Endothelial cell of umbilical vein (primary cell): ENCODE measurements at regions not wholly inside any gene's neighbourhood (a gene's known extent, or its start where the extent isn't known, plus 50 kb on each side); places are given as distances from the start of the nearest gene placed in this dataset.

ENCODE experiments used
- BruUV-seq: library from RNA; stranded (reverse); fragments of 400-500 nt; replicated peaks from 2 replicates; lab custom pipeline; 2021; lab: Mats Ljungman, UMichigan
- CTCF ChIA-PET: fragments of 300-600, 350-600 bp; sonication (Branson Sonifier 250); formaldehyde crosslinking; loops from one replicate; lab custom pipeline; 2021; ENCODE audit warnings: antibody characterized with exemption, inconsistent platforms; lab: Charles Lee
- POLR2A ChIA-PET: fragments of 300-600, 350-600 bp; sonication (Branson Sonifier 250); formaldehyde crosslinking; loops from one replicate; lab custom pipeline; 2021; ENCODE audit warnings: antibody characterized with exemption, inconsistent platforms; lab: Charles Lee
- DNase-seq: peaks from one replicate; pipeline ENCODE4 v3.0.0-alpha.2; 2011; ENCODE audit warnings: low read depth, low spot score
- FAIRE-seq: peaks from 2 replicates; lab custom pipeline; 2011; peaks lifted over from hg19 to GRCh38; lab: Jason Lieb, UNC
- H2AFZ ChIP-seq: 2 replicates; pipeline ENCODE4 v1.6.0; 2012; ENCODE audit warnings: low read depth, low read length, control low read depth, inconsistent platforms
- H3K27ac ChIP-seq: 2 replicates; pipeline ENCODE4 v1.5.1; 2011; ENCODE audit warnings: low read depth, mild to moderate bottlenecking, control low read depth, low read length, moderate library complexity; ENCODE audit not compliant: insufficient read depth
- H3K27me3 ChIP-seq, 2 experiments: 2 replicates each; pipeline versions ENCODE4 v1.6.0 to v1.6.1; 2011; ENCODE audit warnings: low read length in 2 of 2, mixed read lengths in 1 of 2; ENCODE audit not compliant: control insufficient read depth in 2 of 2, insufficient read depth in 2 of 2
- H3K36me3 ChIP-seq, 2 experiments: 2 replicates in 1 of 2; 3 replicates in 1 of 2; pipeline ENCODE4 v1.5.1; 2011; ENCODE audit warnings: low read length in 2 of 2, mild to moderate bottlenecking in 1 of 2, moderate library complexity in 1 of 2; ENCODE audit not compliant: control insufficient read depth in 2 of 2, insufficient read depth in 2 of 2; ENCODE audit errors: extremely low read depth in 1 of 2
- H3K4me1 ChIP-seq: 3 replicates; pipeline ENCODE4 v1.5.1; 2011; ENCODE audit warnings: mild to moderate bottlenecking, low read length; ENCODE audit not compliant: control insufficient read depth, insufficient read depth; ENCODE audit errors: extremely low read depth
- H3K4me2 ChIP-seq: 2 replicates; pipeline ENCODE4 v1.6.1; 2011; ENCODE audit warnings: low read length, control low read depth, mixed read lengths; ENCODE audit not compliant: insufficient read depth
- H3K4me3 ChIP-seq, 3 experiments: fragments of 200-600 bp in 1 of 3; sonication (generic), shearing (Covaris generic) in 1 of 3; replicated peaks in 1 of 3; 2 replicates each; pipeline ENCODE4 v1.5.1; 2011 to 2016; ENCODE audit warnings: control low read depth in 3 of 3, low read length in 3 of 3, mild to moderate bottlenecking in 2 of 3, inconsistent platforms in 1 of 3, low read depth in 1 of 3, moderate library complexity in 1 of 3; ENCODE audit not compliant: insufficient read depth in 1 of 3
- H3K79me2 ChIP-seq: 2 replicates; pipeline ENCODE4 v1.6.0; 2012; ENCODE audit warnings: low read length, inconsistent platforms; ENCODE audit not compliant: control insufficient read depth, insufficient read depth
- H3K9ac ChIP-seq: replicated peaks from 2 replicates; pipeline ENCODE3; 2011; ENCODE audit warnings: low read length, control low read depth; ENCODE audit not compliant: insufficient read depth; ENCODE audit errors: extremely low read depth
- H3K9me1 ChIP-seq: replicated peaks from 3 replicates; pipeline ENCODE4 v1.6.0; 2011; ENCODE audit warnings: mild to moderate bottlenecking, low read length; ENCODE audit not compliant: control insufficient read depth, insufficient read depth; ENCODE audit errors: extremely low read depth
- H3K9me3 ChIP-seq: replicated peaks from 2 replicates; pipeline ENCODE4 v1.5.1; 2012; ENCODE audit warnings: low read length, inconsistent platforms; ENCODE audit not compliant: control insufficient read depth, insufficient read depth
- H4K20me1 ChIP-seq: replicated peaks from 2 replicates; pipeline ENCODE3; 2011; ENCODE audit warnings: mild to moderate bottlenecking, low read length; ENCODE audit not compliant: control insufficient read depth, insufficient read depth; ENCODE audit errors: extremely low read depth
- EZH2 ChIP-seq: IDR thresholded peaks from 2 replicates; pipeline ENCODE4 v1.6.1; 2012; ENCODE audit warnings: borderline replicate concordance, low read depth, mild to moderate bottlenecking, moderate library complexity, low read length, inconsistent platforms; ENCODE audit not compliant: severe bottlenecking
- FOS ChIP-seq: IDR thresholded peaks from 2 replicates; pipeline ENCODE4 v1.6.1; 2011; ENCODE audit warnings: mild to moderate bottlenecking, low read length, moderate library complexity, borderline replicate concordance; ENCODE audit not compliant: insufficient read depth
- GATA2 ChIP-seq: IDR thresholded peaks from 2 replicates; pipeline ENCODE4 v1.7.0; 2011; ENCODE audit warnings: low read depth, mild to moderate bottlenecking, moderate library complexity, mixed read lengths, low read length; ENCODE audit not compliant: insufficient read length, insufficient read depth
- JUN ChIP-seq: IDR thresholded peaks from 2 replicates; pipeline ENCODE4 v1.6.1; 2011; ENCODE audit warnings: borderline replicate concordance, low read depth; ENCODE audit not compliant: insufficient read length, insufficient read depth
- MYC ChIP-seq: IDR thresholded peaks from one replicate; pipeline ENCODE4 v1.6.1; 2011; ENCODE audit warnings: mild to moderate bottlenecking, low read depth, low read length
- POLR2A ChIP-seq: IDR thresholded peaks from 2 replicates; pipeline ENCODE4 v1.6.1; 2012; ENCODE audit warnings: low read depth, mild to moderate bottlenecking, control low read depth, low read length
- POLR2AphosphoS5 ChIP-seq: IDR thresholded peaks from 2 replicates; pipeline ENCODE4 v1.6.1; 2012; ENCODE audit warnings: low read depth, mild to moderate bottlenecking, control low read depth, low read length, moderate library complexity; ENCODE audit not compliant: insufficient read depth
- dilution Hi-C: fragments of 300-500 bp; cut with MboI; formaldehyde crosslinking; loops from one replicate; pipeline ENCODE4 v1.15.0; 2019; ENCODE audit warnings: low sequenced_read_pairs; ENCODE audit not compliant: extremely low pct_ligation_motif_present
- intact Hi-C: fragments of 100-400 bp; cut with micrococcal nuclease; formaldehyde crosslinking; loops from one replicate; pipeline ENCODE4 v1.10.0; 2022
- TF ChIP-seq, protein P1 (sequence below), 2 donors: IDR thresholded peaks; 1 replicate in 1 of 2; 2 replicates in 1 of 2; pipeline ENCODE4 v1.5.1; 2011; ENCODE audit warnings: low read length in 2 of 2, mild to moderate bottlenecking in 2 of 2, moderate library complexity in 2 of 2, control low read depth in 1 of 2, inconsistent platforms in 1 of 2, low read depth in 1 of 2; ENCODE audit not compliant: insufficient read depth in 1 of 2; ENCODE audit errors: extremely low read depth in 1 of 2
- TF ChIP-seq, protein P2 (sequence below): IDR thresholded peaks from 2 replicates; pipeline ENCODE4 v1.6.1; 2011; ENCODE audit not compliant: insufficient read depth, insufficient read length

DNA sequence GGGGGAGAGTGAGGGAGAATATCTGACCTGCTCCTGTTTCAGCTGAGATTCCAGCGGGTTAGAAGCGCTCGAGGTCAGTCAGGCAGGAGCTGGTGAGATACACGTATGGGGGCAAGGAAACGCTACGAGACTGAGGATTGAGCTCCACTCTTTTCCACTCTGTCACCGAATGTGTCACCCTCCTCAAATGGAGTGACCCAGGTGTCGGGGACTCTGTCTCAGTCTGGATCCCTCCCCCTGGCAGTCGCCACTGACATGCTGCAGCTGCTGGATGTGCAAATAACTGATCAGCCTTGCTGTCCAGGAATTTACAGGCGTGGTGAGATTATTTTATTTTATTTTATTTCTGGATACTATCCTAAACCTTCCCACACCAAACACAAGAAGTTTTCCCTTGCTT, 100.9 kb upstream of the DPP6 start:
- Histone ChIP-seq H3K27ac (no peak overlapping the region), H2AFZ (no peak overlapping the region), H3K9me1 (no peaks in the 10 kb centered on the region), H3K79me2 (no peaks in the 10 kb centered on the region), H3K36me3 (no peaks in the 10 kb centered on the region), H3K4me2 (no peak overlapping the region), H3K4me1 (peaks cover 5% of the 10 kb centered on the region), H3K9ac (no peak overlapping the region), H4K20me1 (no peaks in the 10 kb centered on the region), H3K4me3 (no peak overlapping the region), H3K9me3 (peaks cover 3% of the 10 kb centered on the region), H3K27me3 (no peaks in the 10 kb centered on the region)
- no peak for FAIRE-seq
- dilution Hi-C loops (no loop called here), intact Hi-C loops (no loop called here)
- CTCF ChIA-PET: no interaction called here
- TF ChIP-seq POLR2A (no peak), POLR2AphosphoS5 (no peak), FOS (no peak), GATA2 (no peak), EZH2 (no peak), MYC (no peak), JUN (no peak)
- TF ChIP-seq, protein P1, sequence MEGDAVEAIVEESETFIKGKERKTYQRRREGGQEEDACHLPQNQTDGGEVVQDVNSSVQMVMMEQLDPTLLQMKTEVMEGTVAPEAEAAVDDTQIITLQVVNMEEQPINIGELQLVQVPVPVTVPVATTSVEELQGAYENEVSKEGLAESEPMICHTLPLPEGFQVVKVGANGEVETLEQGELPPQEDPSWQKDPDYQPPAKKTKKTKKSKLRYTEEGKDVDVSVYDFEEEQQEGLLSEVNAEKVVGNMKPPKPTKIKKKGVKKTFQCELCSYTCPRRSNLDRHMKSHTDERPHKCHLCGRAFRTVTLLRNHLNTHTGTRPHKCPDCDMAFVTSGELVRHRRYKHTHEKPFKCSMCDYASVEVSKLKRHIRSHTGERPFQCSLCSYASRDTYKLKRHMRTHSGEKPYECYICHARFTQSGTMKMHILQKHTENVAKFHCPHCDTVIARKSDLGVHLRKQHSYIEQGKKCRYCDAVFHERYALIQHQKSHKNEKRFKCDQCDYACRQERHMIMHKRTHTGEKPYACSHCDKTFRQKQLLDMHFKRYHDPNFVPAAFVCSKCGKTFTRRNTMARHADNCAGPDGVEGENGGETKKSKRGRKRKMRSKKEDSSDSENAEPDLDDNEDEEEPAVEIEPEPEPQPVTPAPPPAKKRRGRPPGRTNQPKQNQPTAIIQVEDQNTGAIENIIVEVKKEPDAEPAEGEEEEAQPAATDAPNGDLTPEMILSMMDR (IDR thresholded peaks at IDR 0.05; ENCODE audit: extremely low read depth in 1 of 2, insufficient read depth in 1 of 2, low read depth in 1 of 2, low read length in 2 of 2): no peak
- TF ChIP-seq, protein P2, sequence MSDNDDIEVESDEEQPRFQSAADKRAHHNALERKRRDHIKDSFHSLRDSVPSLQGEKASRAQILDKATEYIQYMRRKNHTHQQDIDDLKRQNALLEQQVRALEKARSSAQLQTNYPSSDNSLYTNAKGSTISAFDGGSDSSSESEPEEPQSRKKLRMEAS: no peak
- BruUV-seq: no TSS peak
- POLR2A ChIA-PET: no interaction called here
- no peak for DNase-seq
